ENCODE measurements at regions not wholly inside any gene's neighbourhood (a gene's known extent, or its start where the extent isn't known, plus 50 kb on each side); places are given as distances from the start of the nearest gene placed in this dataset.

DNA sequence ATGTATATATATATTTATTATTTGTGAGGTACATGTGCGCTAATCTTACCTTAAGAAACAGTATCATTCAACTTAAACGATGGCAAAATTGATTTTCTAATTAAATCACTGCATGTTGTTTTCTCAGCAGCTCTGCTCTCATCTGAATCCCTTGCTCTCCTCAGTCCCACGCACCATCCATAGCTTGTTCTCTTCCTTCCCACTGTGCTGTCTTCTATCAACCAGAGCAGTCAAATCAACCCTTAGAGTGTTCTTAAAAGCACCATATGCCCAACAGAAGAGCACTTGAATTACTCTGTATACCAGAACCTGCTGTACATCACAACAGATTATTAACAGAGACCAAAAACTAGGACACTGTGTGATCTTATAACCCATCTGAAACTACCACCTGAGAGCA lies 209.4 kb upstream of the G2E3 start (continued):
- TF ChIP-seq, protein P1, sequence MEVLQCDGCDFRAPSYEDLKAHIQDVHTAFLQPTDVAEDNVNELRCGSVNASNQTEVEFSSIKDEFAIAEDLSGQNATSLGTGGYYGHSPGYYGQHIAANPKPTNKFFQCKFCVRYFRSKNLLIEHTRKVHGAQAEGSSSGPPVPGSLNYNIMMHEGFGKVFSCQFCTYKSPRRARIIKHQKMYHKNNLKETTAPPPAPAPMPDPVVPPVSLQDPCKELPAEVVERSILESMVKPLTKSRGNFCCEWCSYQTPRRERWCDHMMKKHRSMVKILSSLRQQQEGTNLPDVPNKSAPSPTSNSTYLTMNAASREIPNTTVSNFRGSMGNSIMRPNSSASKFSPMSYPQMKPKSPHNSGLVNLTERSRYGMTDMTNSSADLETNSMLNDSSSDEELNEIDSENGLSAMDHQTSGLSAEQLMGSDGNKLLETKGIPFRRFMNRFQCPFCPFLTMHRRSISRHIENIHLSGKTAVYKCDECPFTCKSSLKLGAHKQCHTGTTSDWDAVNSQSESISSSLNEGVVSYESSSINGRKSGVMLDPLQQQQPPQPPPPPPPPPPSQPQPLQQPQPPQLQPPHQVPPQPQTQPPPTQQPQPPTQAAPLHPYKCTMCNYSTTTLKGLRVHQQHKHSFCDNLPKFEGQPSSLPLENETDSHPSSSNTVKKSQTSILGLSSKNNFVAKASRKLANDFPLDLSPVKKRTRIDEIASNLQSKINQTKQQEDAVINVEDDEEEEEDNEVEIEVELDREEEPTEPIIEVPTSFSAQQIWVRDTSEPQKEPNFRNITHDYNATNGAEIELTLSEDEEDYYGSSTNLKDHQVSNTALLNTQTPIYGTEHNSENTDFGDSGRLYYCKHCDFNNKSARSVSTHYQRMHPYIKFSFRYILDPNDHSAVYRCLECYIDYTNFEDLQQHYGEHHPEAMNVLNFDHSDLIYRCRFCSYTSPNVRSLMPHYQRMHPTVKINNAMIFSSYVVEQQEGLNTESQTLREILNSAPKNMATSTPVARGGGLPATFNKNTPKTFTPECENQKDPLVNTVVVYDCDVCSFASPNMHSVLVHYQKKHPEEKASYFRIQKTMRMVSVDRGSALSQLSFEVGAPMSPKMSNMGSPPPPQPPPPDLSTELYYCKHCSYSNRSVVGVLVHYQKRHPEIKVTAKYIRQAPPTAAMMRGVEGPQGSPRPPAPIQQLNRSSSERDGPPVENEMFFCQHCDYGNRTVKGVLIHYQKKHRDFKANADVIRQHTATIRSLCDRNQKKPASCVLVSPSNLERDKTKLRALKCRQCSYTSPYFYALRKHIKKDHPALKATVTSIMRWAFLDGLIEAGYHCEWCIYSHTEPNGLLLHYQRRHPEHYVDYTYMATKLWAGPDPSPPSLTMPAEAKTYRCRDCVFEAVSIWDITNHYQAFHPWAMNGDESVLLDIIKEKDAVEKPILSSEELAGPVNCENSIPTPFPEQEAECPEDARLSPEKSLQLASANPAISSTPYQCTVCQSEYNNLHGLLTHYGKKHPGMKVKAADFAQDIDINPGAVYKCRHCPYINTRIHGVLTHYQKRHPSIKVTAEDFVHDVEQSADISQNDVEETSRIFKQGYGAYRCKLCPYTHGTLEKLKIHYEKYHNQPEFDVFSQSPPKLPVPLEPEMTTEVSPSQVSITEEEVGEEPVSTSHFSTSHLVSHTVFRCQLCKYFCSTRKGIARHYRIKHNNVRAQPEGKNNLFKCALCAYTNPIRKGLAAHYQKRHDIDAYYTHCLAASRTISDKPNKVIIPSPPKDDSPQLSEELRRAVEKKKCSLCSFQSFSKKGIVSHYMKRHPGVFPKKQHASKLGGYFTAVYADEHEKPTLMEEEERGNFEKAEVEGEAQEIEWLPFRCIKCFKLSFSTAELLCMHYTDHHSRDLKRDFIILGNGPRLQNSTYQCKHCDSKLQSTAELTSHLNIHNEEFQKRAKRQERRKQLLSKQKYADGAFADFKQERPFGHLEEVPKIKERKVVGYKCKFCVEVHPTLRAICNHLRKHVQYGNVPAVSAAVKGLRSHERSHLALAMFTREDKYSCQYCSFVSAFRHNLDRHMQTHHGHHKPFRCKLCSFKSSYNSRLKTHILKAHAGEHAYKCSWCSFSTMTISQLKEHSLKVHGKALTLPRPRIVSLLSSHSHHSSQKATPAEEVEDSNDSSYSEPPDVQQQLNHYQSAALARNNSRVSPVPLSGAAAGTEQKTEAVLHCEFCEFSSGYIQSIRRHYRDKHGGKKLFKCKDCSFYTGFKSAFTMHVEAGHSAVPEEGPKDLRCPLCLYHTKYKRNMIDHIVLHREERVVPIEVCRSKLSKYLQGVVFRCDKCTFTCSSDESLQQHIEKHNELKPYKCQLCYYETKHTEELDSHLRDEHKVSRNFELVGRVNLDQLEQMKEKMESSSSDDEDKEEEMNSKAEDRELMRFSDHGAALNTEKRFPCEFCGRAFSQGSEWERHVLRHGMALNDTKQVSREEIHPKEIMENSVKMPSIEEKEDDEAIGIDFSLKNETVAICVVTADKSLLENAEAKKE (CRISPR knock-in tag; IDR thresholded peaks at IDR 0.05), result no peak
- TF ChIP-seq EZH2 (IDR thresholded peaks at IDR 0.05; ENCODE audit: low read depth, unreplicated experiment), result no peak
- TF ChIP-seq POLR2AphosphoS5 (IDR thresholded peaks at IDR 0.05; ENCODE audit: low read depth), result no peak
- no peak for TF ChIP-seq EZH2phosphoT487 (IDR thresholded peaks at IDR 0.05; ENCODE audit: unreplicated experiment)
- TF ChIP-seq JUNB (IDR thresholded peaks at IDR 0.05; ENCODE audit: unreplicated experiment), result no peak
- no peak for TF ChIP-seq ZNF114 (CRISPR knock-in tag; IDR thresholded peaks at IDR 0.05)
- TF ChIP-seq STAT1 (IDR thresholded peaks at IDR 0.05; ENCODE audit: unreplicated experiment), result no peak
- no peak for TF ChIP-seq NANOG (IDR thresholded peaks at IDR 0.05; ENCODE audit: borderline replicate concordance)
- no peak for TF ChIP-seq ZNF331 (CRISPR knock-in tag; IDR thresholded peaks at IDR 0.05; ENCODE audit: low read depth)
- TF ChIP-seq, protein P2, sequence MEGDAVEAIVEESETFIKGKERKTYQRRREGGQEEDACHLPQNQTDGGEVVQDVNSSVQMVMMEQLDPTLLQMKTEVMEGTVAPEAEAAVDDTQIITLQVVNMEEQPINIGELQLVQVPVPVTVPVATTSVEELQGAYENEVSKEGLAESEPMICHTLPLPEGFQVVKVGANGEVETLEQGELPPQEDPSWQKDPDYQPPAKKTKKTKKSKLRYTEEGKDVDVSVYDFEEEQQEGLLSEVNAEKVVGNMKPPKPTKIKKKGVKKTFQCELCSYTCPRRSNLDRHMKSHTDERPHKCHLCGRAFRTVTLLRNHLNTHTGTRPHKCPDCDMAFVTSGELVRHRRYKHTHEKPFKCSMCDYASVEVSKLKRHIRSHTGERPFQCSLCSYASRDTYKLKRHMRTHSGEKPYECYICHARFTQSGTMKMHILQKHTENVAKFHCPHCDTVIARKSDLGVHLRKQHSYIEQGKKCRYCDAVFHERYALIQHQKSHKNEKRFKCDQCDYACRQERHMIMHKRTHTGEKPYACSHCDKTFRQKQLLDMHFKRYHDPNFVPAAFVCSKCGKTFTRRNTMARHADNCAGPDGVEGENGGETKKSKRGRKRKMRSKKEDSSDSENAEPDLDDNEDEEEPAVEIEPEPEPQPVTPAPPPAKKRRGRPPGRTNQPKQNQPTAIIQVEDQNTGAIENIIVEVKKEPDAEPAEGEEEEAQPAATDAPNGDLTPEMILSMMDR (conservative IDR thresholded peaks at IDR 0.05; ENCODE audit: low read depth in 2 of 2), result no peak

Data from GM23338 (cell line).